ENCODE measurements at regions not wholly inside any gene's neighbourhood (a gene's known extent, or its start where the extent isn't known, plus 50 kb on each side); places are given as distances from the start of the nearest gene placed in this dataset.
"Not testable (repeated sequence)": the region's sequence is repeated elsewhere in the genome, so short reads cannot be mapped to it uniquely, and the experiment has no call there.

DNA sequence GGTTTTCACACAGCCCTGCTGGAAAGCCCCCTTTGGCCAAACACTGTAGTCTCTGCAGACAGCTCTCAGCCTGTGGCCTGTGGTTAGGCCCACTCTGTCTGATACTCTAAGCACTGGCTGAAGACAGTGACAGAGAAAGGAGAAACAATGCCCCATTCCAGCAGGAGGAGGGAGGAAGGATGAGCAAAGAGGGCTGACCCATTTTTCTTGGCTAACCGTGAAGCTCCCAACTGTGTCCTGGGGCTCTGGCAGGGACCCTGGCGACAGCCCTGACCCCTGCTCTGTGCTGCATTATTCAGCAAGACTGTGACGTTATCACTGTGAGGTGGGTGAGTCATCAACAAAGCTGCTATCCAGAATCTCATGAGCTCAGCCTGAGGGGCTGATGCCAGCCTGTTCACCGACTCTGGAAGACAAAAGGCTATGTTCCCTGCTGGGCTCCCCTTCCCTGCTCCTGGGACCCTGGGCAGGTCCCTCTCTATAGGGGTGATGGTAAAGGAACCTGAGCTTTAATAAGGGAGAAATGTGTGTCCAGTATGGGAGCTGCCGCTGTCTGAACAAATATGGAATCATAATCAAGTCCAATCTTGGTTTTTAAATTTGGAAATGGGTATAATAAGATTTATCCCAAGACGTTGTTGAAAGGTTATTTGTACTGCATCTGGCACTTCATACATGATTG, 107.0 kb downstream of the RHOU start:
- no peak for DNase-seq (ENCODE audit: low read depth, low spot score)
- TF ChIP-seq CTCF (conservative IDR thresholded peaks at IDR 0.05): no peak

DNA sequence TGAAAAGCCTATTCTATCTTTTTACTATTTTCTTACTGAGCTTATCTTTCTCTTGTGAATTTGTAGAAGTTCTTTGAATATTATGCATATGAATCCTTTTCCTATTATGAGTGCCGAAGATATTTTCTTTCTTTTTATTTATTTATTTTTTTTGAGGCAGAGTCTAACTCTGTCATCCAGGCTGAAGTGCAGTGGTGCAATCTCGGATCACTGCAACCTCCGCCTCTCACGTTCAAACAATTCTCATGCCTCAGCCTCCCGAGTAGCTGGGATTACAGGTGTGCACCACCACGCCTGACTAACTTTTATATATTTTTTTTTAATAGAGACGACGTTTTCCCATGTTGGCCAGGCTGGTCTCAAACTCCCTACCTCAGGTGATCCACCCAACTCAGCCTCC, 109.8 kb downstream of the RHOU start:
- DNase-seq (ENCODE audit: low read depth, low spot score): no peak
- Mint-ChIP-seq H3K27me3 (ENCODE audit: low read depth) (no peaks in the 10 kb centered on the region), H3K9me3 (peaks cover 8% of the 10 kb centered on the region), H3K36me3 (ENCODE audit: low read depth) (peaks cover 8% of the 10 kb centered on the region), H3K27ac (ENCODE audit: unreplicated experiment) (no peak overlapping the region), H3K4me3 (no peak overlapping the region), H3K4me1 (peaks cover 25% of the 10 kb centered on the region)
- TF ChIP-seq CTCF (conservative IDR thresholded peaks at IDR 0.05): no peak

More for the DNA sequence above, 107.0 kb downstream of the RHOU start:
- H3K4me3 Mint-ChIP-seq: no peak overlapping the region
- peaks cover 46% of the 10 kb centered on the region for H3K4me1 Mint-ChIP-seq
- H3K27ac Mint-ChIP-seq (ENCODE audit: unreplicated experiment): peak overlapping the region; percentile 90
- H3K9me3 Mint-ChIP-seq: peaks cover 8% of the 10 kb centered on the region
- H3K27me3 Mint-ChIP-seq (ENCODE audit: low read depth): no peaks in the 10 kb centered on the region
- peaks cover 8% of the 10 kb centered on the region for H3K36me3 Mint-ChIP-seq (ENCODE audit: low read depth)

DNA sequence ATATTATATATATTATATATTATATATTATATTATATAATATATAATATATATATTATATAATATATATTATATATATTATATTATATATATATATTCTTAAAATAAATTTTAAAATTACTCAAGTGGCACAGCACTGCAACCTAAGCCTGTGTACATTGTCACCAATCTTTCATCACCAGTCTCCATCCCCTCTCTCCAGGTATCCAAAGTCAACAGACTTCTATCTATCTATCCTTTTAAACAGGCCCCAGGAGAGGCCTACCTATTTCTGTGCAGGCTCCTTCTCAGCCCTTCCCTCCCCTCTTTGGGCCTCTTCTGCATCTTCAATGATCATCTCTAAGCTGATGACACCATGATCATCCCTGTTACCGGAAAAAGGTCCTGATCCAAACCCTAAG, 111.7 kb downstream of the RHOU start:
- Mint-ChIP-seq H3K4me3 (no peak overlapping the region), H3K36me3 (ENCODE audit: low read depth) (peaks cover 8% of the 10 kb centered on the region), H3K27ac (ENCODE audit: unreplicated experiment) (no peak overlapping the region), H3K27me3 (ENCODE audit: low read depth) (no peaks in the 10 kb centered on the region), H3K9me3 (peaks cover 8% of the 10 kb centered on the region), H3K4me1 (peaks cover 13% of the 10 kb centered on the region)
- DNase-seq (ENCODE audit: low read depth, low spot score): no peak
- no peak for TF ChIP-seq CTCF (conservative IDR thresholded peaks at IDR 0.05)

DNA sequence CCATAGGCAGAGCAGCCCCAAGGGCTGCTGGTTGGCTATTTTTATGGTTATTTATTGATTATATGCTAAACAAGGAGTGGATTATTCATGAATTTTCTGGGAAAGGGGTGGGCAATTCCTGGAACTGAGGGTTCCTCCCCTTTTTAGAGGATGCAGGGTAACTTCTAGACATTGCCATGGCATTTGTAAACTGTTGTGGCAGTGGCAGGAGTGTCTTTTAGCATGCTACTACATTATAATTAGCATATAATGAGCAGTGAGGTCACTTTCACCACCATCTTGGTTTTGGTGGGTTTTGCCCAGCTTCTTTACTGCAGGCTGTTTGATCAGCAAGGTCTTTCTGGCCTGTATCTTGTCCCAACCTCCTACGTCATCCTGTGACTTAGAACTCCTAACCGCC, 112.2 kb downstream of the RHOU start:
- H3K4me1 Mint-ChIP-seq; H3K27ac Mint-ChIP-seq (ENCODE audit: unreplicated experiment); H3K9me3 Mint-ChIP-seq; H3K27me3 Mint-ChIP-seq (ENCODE audit: low read depth); H3K4me3 Mint-ChIP-seq; H3K36me3 Mint-ChIP-seq (ENCODE audit: low read depth); DNase-seq (ENCODE audit: low read depth, low spot score): not testable (repeated sequence)

DNA sequence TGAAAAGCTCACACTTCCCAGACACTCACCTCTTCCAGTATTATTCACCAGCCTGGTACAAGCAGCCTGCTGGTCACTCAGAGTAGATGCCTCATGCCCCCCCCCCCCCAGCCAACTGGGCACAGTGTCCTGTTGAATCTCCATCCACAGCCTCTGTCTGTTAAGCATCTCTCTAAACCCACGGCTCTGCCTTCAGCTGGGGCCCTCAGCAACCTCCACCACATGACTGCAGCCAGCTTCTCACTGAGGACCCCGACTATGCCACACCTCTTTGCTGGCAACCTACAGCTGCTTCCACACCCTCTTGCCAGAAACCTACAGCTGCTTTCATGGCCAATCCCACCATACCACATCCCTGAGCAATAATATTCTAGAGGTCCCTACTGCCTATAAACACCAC, 113.1 kb downstream of the RHOU start:
- no peak for DNase-seq (ENCODE audit: low read depth, low spot score)
- no peak overlapping the region for H3K27ac Mint-ChIP-seq (ENCODE audit: unreplicated experiment)
- peaks cover 5% of the 10 kb centered on the region for H3K4me1 Mint-ChIP-seq
- peaks cover 1% of the 10 kb centered on the region for H3K9me3 Mint-ChIP-seq
- H3K36me3 Mint-ChIP-seq (ENCODE audit: low read depth): peaks cover 3% of the 10 kb centered on the region
- no peak for TF ChIP-seq CTCF (conservative IDR thresholded peaks at IDR 0.05)
- no peak overlapping the region for H3K4me3 Mint-ChIP-seq
- no peaks in the 10 kb centered on the region for H3K27me3 Mint-ChIP-seq (ENCODE audit: low read depth)

GRCh38 chr1:228849011-228849541, 113.8 kb downstream of the RHOU start:
- no peak overlapping the region for H3K4me3 Mint-ChIP-seq
- no peak for DNase-seq (ENCODE audit: low read depth, low spot score)
- no peaks in the 10 kb centered on the region for H3K27me3 Mint-ChIP-seq (ENCODE audit: low read depth)
- peaks cover 5% of the 10 kb centered on the region for H3K4me1 Mint-ChIP-seq
- H3K9me3 Mint-ChIP-seq: no peaks in the 10 kb centered on the region
- TF ChIP-seq CTCF (conservative IDR thresholded peaks at IDR 0.05): no peak
- no peak overlapping the region for H3K27ac Mint-ChIP-seq (ENCODE audit: unreplicated experiment)
- peaks cover 2% of the 10 kb centered on the region for H3K36me3 Mint-ChIP-seq (ENCODE audit: low read depth)

All from neural crest cell (in vitro differentiated cells).